SK-N-SH (cell line): ENCODE measurements at regions not wholly inside any gene's neighbourhood (a gene's known extent, or its start where the extent isn't known, plus 50 kb on each side); places are given as distances from the start of the nearest gene placed in this dataset.

Experiments used
- CTCF ChIA-PET: fragments of 300-600, 350-600 bp; formaldehyde crosslinking; extraction: SDS; loops from one replicate; lab custom pipeline; 2021; lab: Yijun Ruan, JAX
- POLR2A ChIA-PET: fragments of 350-600 bp; sonication (Branson Sonifier 250); formaldehyde crosslinking; extraction: SDS; loops from one replicate; lab custom pipeline; 2020; ENCODE audit warnings: antibody characterized with exemption, inconsistent platforms; lab: Yijun Ruan, JAX
- DNase-seq: peaks from one replicate; pipeline ENCODE4 v3.0.0; 2012
- H2AFZ ChIP-seq: fragments of 200-600 bp; sonication (generic); 2 replicates; pipeline ENCODE4 v1.8.1; 2016; ENCODE audit warnings: antibody characterized with exemption, mild to moderate bottlenecking, low read depth
- H3F3A ChIP-seq: fragments of 200-600 bp; sonication (generic); replicated peaks from 2 replicates; pipeline ENCODE3; 2016; ENCODE audit warnings: antibody characterized with exemption, mild to moderate bottlenecking; ENCODE audit not compliant: insufficient read depth
- H3K27ac ChIP-seq, 2 experiments: fragments of 200-500 bp in 1 of 2; fragments of 200-600 bp in 1 of 2; sonication (Bioruptor generic) in 1 of 2; sonication (generic), shearing (Covaris generic) in 1 of 2; 2 replicates each; pipeline versions ENCODE4 v1.5.1 to v1.6.1; 2014 to 2016; ENCODE audit warnings: low read depth in 2 of 2, inconsistent platforms in 1 of 2, low read length in 1 of 2, mild to moderate bottlenecking in 1 of 2, mixed read lengths in 1 of 2
- H3K27me3 ChIP-seq: fragments of 200-600 bp; sonication (generic), shearing (Covaris generic); 2 replicates; pipeline ENCODE4 v1.6.1; 2016; ENCODE audit warnings: mixed run types; ENCODE audit not compliant: insufficient read depth
- H3K36me3 ChIP-seq, 2 experiments: fragments of 200-500 bp in 1 of 2; fragments of 200-600 bp in 1 of 2; sonication (Bioruptor generic) in 1 of 2; sonication (generic) in 1 of 2; replicated peaks in 1 of 2; 2 replicates each; pipeline versions ENCODE3 to v1.5.1; 2014 to 2016; ENCODE audit warnings: low read length in 1 of 2, mild to moderate bottlenecking in 1 of 2; ENCODE audit not compliant: insufficient read depth in 2 of 2, control insufficient read depth in 1 of 2
- H3K4me1 ChIP-seq, 2 experiments: fragments of 200-500 bp in 1 of 2; fragments of 200-600 bp in 1 of 2; sonication (Bioruptor generic) in 1 of 2; sonication (generic), shearing (Covaris generic) in 1 of 2; 2 replicates each; pipeline versions ENCODE4 v1.5.1 to v1.6.1; 2014 to 2016; ENCODE audit warnings: low read depth in 1 of 2, low read length in 1 of 2, mixed run types in 1 of 2; ENCODE audit not compliant: insufficient read depth in 2 of 2, control insufficient read depth in 1 of 2
- H3K4me2 ChIP-seq: fragments of 200-600 bp; sonication (generic), shearing (Covaris generic); 2 replicates; pipeline ENCODE4 v1.6.1; 2017; ENCODE audit warnings: mixed run types
- H3K4me3 ChIP-seq, 2 experiments: fragments of 200-500 bp in 1 of 2; fragments of 200-600 bp in 1 of 2; sonication (Bioruptor generic) in 1 of 2; sonication (generic), shearing (Covaris generic) in 1 of 2; 2 replicates each; pipeline versions ENCODE4 v1.5.1 to v1.8.1; 2014 to 2016; ENCODE audit warnings: low read depth in 2 of 2, inconsistent platforms in 1 of 2, low read length in 1 of 2, mild to moderate bottlenecking in 1 of 2, mixed read lengths in 1 of 2, moderate library complexity in 1 of 2
- H3K79me2 ChIP-seq: fragments of 200-600 bp; sonication (generic); 2 replicates; pipeline ENCODE4 v1.8.1; 2017; ENCODE audit warnings: mild to moderate bottlenecking; ENCODE audit not compliant: insufficient read depth
- H3K9ac ChIP-seq: fragments of 200-600 bp; sonication (generic); 2 replicates; pipeline ENCODE4 v1.6.1; 2017; ENCODE audit warnings: mixed run types
- H3K9me2 ChIP-seq: fragments of 200-600 bp; sonication (generic); 2 replicates; pipeline ENCODE4 v1.6.1; 2017; ENCODE audit warnings: mixed run types
- H3K9me3 ChIP-seq: fragments of 200-600 bp; sonication (generic); 2 replicates; pipeline ENCODE4 v1.6.1; 2017; ENCODE audit warnings: mixed run types, mild to moderate bottlenecking, moderate library complexity
- H4K20me1 ChIP-seq: fragments of 200-600 bp; sonication (generic); 2 replicates; pipeline ENCODE4 v1.6.1; 2017; ENCODE audit warnings: mild to moderate bottlenecking, mixed run types; ENCODE audit not compliant: insufficient read depth
- CHD2 ChIP-seq: fragments of 150-350 bp; IDR thresholded peaks from 2 replicates; pipeline ENCODE4 v1.6.1; 2018; ENCODE audit warnings: low read length; ENCODE audit not compliant: partially characterized antibody
- EZH2phosphoT487 ChIP-seq: fragments of 200-600 bp; sonication (generic); IDR thresholded peaks from 2 replicates; pipeline ENCODE4 v1.6.1; 2017; ENCODE audit warnings: low read depth, mixed run types, mild to moderate bottlenecking, antibody characterized with exemption, moderate library complexity, borderline replicate concordance
- FOSL2 ChIP-seq: IDR thresholded peaks from 2 replicates; pipeline ENCODE4 v1.4.0; 2012; ENCODE audit warnings: low read depth, mild to moderate bottlenecking, moderate library complexity, borderline replicate concordance
- FOXJ3 ChIP-seq: sonication (generic); formaldehyde crosslinking; IDR thresholded peaks from 2 replicates; pipeline ENCODE4 v1.5.1; 2020; ENCODE audit warnings: mild to moderate bottlenecking, missing genetic modification reagents
- GATA2 ChIP-seq: sonication (generic); formaldehyde crosslinking; IDR thresholded peaks from 2 replicates; pipeline ENCODE4 v1.5.0; 2020; ENCODE audit warnings: mild to moderate bottlenecking, missing genetic modification reagents
- MXI1 ChIP-seq: IDR thresholded peaks from 2 replicates; pipeline ENCODE4 v1.6.1; 2012; ENCODE audit warnings: mild to moderate bottlenecking, low read depth, low read length, improper control_type of control experiment
- NFIC ChIP-seq: IDR thresholded peaks from 2 replicates; pipeline ENCODE4 v1.4.0; 2012; ENCODE audit warnings: borderline replicate concordance
- NRF1 ChIP-seq: IDR thresholded peaks from 2 replicates; pipeline ENCODE4 v1.6.1; 2012; ENCODE audit warnings: low read depth, mild to moderate bottlenecking, low read length
- POLR2AphosphoS5 ChIP-seq: IDR thresholded peaks from 2 replicates; pipeline ENCODE4 v1.6.1; 2012; ENCODE audit warnings: low read depth, low read length
- RAD21 ChIP-seq: IDR thresholded peaks from 2 replicates; pipeline ENCODE4 v1.6.1; 2012; ENCODE audit warnings: mild to moderate bottlenecking, low read length
- SIN3A ChIP-seq: IDR thresholded peaks from 2 replicates; pipeline ENCODE4 v1.6.1; 2012; ENCODE audit warnings: low read depth, mild to moderate bottlenecking, low read length, moderate library complexity, borderline replicate concordance
- SMC3 ChIP-seq: IDR thresholded peaks from 2 replicates; pipeline ENCODE4 v1.6.1; 2012; ENCODE audit warnings: low read depth, low read length, improper control_type of control experiment
- TAF1 ChIP-seq: IDR thresholded peaks from 2 replicates; pipeline ENCODE4 v1.6.1; 2012; ENCODE audit warnings: low read depth, mild to moderate bottlenecking, low read length, moderate library complexity, borderline replicate concordance
- WGBS: methylation state at CpG from one replicate; pipeline ENCODE4 v1.1.6; 2017; ENCODE audit warnings: low lambda C conversion rate; 5-methylcytosine and 5-hydroxymethylcytosine counted together
- TF ChIP-seq, protein P1 (sequence below): IDR thresholded peaks from 2 replicates; pipeline ENCODE4 v1.6.1; 2012; ENCODE audit warnings: mild to moderate bottlenecking, low read depth, low read length, moderate library complexity
- TF ChIP-seq, protein P2 (sequence below): IDR thresholded peaks from 2 replicates; pipeline ENCODE4 v1.4.0; 2012; ENCODE audit warnings: low read depth, borderline replicate concordance
- TF ChIP-seq, protein P3 (sequence below): IDR thresholded peaks from 2 replicates; pipeline ENCODE4 v1.4.0; 2012; ENCODE audit warnings: low read depth
- TF ChIP-seq, protein P4 (sequence below): fragments of 200-600 bp; sonication (generic); IDR thresholded peaks from 2 replicates; pipeline ENCODE4 v1.6.1; 2017; ENCODE audit warnings: antibody characterized with exemption, mild to moderate bottlenecking, moderate library complexity
- TF ChIP-seq, protein P5 (sequence below): IDR thresholded peaks from 2 replicates; pipeline ENCODE4 v1.4.0; 2012; ENCODE audit warnings: low read depth, borderline replicate concordance

DNA sequence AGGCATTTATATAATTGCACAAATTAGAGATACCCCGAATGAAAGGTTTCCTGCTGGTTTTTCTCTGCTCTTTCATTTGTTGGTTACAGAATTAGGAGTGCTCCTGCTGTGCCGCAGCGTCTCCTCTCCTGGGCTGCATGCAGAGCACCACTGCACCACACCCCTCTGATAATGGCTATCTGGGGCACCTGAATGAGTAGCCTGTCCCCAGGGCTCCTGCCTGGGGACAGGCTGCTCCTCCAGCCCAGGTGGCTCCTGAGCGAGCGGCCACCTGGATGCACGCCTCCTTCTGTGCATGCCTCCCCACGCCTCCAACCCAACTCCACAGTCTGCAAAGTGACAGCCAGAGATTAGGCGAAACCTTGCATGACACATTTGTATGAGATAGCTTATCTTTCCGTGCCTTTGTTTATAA, 242.6 kb upstream of the FZD8 start:
- WGBS, result 77% methylated on average over 9 of the region's 9 CpGs
- no peaks in the 10 kb centered on the region for H3K27me3 ChIP-seq
- no peaks in the 10 kb centered on the region for H3K9me2 ChIP-seq
- H3K79me2 ChIP-seq, result no peaks in the 10 kb centered on the region
- no peak for DNase-seq
- no peak overlapping the region for H3K4me2 ChIP-seq
- H3K4me1 ChIP-seq, result no peaks in the 10 kb centered on the region
- H3K4me3 ChIP-seq, result no peak overlapping the region
- H4K20me1 ChIP-seq, result no peaks in the 10 kb centered on the region
- no peak overlapping the region for H3K27ac ChIP-seq
- CTCF ChIA-PET, result no interaction called here
- POLR2A ChIA-PET, result no interaction called here
- H3K36me3 ChIP-seq, result no peaks in the 10 kb centered on the region
- no peaks in the 10 kb centered on the region for H3F3A ChIP-seq
- no peaks in the 10 kb centered on the region for H3K9me3 ChIP-seq
- TF ChIP-seq CHD2 (no peak), FOXJ3 (no peak)
- TF ChIP-seq, protein P1, sequence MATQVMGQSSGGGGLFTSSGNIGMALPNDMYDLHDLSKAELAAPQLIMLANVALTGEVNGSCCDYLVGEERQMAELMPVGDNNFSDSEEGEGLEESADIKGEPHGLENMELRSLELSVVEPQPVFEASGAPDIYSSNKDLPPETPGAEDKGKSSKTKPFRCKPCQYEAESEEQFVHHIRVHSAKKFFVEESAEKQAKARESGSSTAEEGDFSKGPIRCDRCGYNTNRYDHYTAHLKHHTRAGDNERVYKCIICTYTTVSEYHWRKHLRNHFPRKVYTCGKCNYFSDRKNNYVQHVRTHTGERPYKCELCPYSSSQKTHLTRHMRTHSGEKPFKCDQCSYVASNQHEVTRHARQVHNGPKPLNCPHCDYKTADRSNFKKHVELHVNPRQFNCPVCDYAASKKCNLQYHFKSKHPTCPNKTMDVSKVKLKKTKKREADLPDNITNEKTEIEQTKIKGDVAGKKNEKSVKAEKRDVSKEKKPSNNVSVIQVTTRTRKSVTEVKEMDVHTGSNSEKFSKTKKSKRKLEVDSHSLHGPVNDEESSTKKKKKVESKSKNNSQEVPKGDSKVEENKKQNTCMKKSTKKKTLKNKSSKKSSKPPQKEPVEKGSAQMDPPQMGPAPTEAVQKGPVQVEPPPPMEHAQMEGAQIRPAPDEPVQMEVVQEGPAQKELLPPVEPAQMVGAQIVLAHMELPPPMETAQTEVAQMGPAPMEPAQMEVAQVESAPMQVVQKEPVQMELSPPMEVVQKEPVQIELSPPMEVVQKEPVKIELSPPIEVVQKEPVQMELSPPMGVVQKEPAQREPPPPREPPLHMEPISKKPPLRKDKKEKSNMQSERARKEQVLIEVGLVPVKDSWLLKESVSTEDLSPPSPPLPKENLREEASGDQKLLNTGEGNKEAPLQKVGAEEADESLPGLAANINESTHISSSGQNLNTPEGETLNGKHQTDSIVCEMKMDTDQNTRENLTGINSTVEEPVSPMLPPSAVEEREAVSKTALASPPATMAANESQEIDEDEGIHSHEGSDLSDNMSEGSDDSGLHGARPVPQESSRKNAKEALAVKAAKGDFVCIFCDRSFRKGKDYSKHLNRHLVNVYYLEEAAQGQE, result no peak
- no peak overlapping the region for H2AFZ ChIP-seq
- H3K9ac ChIP-seq, result no peak overlapping the region

DNA sequence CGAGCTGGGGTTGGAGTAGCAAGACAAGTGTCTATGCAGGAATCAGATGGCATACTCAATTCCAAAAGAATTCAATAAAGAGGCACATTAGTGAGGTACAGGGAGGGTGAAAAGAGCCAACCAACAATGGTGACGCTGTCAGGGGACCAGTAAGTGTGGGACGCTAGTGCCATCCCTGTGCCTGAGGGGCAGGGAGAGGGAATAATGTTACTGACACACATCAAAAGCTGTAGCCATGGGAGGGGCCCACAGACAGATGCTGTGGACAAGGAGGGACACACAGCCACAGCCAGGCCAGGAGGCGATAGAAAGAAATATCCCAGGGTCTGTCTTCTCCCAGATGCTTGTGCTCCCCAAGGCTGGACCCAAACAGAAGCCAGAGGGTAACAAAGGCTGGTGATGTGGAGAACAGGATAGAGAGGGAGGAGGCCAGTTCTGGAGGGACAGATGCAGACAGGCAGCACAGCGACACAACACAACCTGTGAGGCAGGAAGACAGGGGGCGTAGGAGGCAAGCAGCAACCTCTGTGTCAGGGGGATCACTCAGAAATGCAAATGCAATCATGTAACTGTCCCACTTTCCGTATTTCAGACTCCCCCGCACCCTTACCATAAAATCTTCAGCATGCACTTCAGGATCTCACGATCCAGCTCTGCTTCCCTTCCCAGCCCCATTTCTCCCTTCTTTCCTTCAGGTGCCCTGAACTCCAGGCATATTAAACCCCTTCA, 240.5 kb upstream of the FZD8 start:
- Histone ChIP-seq H3K79me2 (no peaks in the 10 kb centered on the region), H2AFZ (no peak overlapping the region), H3K36me3 (no peaks in the 10 kb centered on the region), H3F3A (no peaks in the 10 kb centered on the region), H3K4me2 (no peak overlapping the region), H4K20me1 (no peaks in the 10 kb centered on the region), H3K4me1 (no peaks in the 10 kb centered on the region), H3K4me3 (no peak overlapping the region), H3K9me2 (no peaks in the 10 kb centered on the region), H3K9me3 (no peaks in the 10 kb centered on the region), H3K9ac (no peak overlapping the region), H3K27ac (no peak overlapping the region), H3K27me3 (no peaks in the 10 kb centered on the region)
- ChIA-PET POLR2A (no interaction called here), CTCF (interaction anchor here (1.2 kb wide), 1 partner anchor 9 kb away, joined by 3 read pairs; no protein-coding TSS in a partner anchor)
- WGBS, result 72% methylated on average over 9 of the region's 9 CpGs
- DNase-seq, result no peak
- TF ChIP-seq TAF1, result no peak
- TF ChIP-seq POLR2AphosphoS5, result no peak
- TF ChIP-seq, protein P2, sequence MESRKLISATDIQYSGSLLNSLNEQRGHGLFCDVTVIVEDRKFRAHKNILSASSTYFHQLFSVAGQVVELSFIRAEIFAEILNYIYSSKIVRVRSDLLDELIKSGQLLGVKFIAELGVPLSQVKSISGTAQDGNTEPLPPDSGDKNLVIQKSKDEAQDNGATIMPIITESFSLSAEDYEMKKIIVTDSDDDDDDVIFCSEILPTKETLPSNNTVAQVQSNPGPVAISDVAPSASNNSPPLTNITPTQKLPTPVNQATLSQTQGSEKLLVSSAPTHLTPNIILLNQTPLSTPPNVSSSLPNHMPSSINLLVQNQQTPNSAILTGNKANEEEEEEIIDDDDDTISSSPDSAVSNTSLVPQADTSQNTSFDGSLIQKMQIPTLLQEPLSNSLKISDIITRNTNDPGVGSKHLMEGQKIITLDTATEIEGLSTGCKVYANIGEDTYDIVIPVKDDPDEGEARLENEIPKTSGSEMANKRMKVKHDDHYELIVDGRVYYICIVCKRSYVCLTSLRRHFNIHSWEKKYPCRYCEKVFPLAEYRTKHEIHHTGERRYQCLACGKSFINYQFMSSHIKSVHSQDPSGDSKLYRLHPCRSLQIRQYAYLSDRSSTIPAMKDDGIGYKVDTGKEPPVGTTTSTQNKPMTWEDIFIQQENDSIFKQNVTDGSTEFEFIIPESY, result no peak
- no peak for TF ChIP-seq FOSL2
- no peak for TF ChIP-seq NFIC
- TF ChIP-seq MXI1, result no peak
- no peak for TF ChIP-seq SIN3A
- TF ChIP-seq GATA2 (CRISPR knock-in tag), result no peak
- no peak for TF ChIP-seq SMC3
- no peak for TF ChIP-seq CHD2
- TF ChIP-seq, protein P3, sequence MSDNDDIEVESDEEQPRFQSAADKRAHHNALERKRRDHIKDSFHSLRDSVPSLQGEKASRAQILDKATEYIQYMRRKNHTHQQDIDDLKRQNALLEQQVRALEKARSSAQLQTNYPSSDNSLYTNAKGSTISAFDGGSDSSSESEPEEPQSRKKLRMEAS, result no peak
- TF ChIP-seq, protein P4, sequence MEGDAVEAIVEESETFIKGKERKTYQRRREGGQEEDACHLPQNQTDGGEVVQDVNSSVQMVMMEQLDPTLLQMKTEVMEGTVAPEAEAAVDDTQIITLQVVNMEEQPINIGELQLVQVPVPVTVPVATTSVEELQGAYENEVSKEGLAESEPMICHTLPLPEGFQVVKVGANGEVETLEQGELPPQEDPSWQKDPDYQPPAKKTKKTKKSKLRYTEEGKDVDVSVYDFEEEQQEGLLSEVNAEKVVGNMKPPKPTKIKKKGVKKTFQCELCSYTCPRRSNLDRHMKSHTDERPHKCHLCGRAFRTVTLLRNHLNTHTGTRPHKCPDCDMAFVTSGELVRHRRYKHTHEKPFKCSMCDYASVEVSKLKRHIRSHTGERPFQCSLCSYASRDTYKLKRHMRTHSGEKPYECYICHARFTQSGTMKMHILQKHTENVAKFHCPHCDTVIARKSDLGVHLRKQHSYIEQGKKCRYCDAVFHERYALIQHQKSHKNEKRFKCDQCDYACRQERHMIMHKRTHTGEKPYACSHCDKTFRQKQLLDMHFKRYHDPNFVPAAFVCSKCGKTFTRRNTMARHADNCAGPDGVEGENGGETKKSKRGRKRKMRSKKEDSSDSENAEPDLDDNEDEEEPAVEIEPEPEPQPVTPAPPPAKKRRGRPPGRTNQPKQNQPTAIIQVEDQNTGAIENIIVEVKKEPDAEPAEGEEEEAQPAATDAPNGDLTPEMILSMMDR, result no peak
- TF ChIP-seq, protein P5, sequence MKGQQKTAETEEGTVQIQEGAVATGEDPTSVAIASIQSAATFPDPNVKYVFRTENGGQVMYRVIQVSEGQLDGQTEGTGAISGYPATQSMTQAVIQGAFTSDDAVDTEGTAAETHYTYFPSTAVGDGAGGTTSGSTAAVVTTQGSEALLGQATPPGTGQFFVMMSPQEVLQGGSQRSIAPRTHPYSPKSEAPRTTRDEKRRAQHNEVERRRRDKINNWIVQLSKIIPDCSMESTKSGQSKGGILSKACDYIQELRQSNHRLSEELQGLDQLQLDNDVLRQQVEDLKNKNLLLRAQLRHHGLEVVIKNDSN, result no peak
- TF ChIP-seq EZH2phosphoT487, result no peak
- no peak for TF ChIP-seq RAD21
- TF ChIP-seq NRF1, result no peak
